ENCODE measurements at regions not wholly inside any gene's neighbourhood (a gene's known extent, or its start where the extent isn't known, plus 50 kb on each side); places are given as distances from the start of the nearest gene placed in this dataset.

- no peak for DNase-seq (ENCODE audit: low read depth, low spot score)
- H3K4me3 ChIP-seq (ENCODE audit: low read depth, low read length), result no peak overlapping the region
- no peak for TF ChIP-seq CTCF (IDR thresholded peaks at IDR 0.05; ENCODE audit: low read depth, low read length)
- in situ Hi-C loops (cut with HindIII; ENCODE audit: low sequenced_read_pairs), result no loop called here
These were observed 106.6 kb upstream of the VASH1 start for GRCh38 chr14:76654573-76655108.

GRCh38 chr14:76655331-76655730 lies 105.9 kb upstream of the VASH1 start:
- DNase-seq (ENCODE audit: low read depth, low spot score), result no peak
- no peak for TF ChIP-seq CTCF (IDR thresholded peaks at IDR 0.05; ENCODE audit: low read depth, low read length)
- in situ Hi-C loops (cut with HindIII; ENCODE audit: low sequenced_read_pairs), result no loop called here
- no peak overlapping the region for H3K4me3 ChIP-seq (ENCODE audit: low read depth, low read length)

- no peak for DNase-seq (ENCODE audit: low read depth, low spot score)
- in situ Hi-C loops (cut with HindIII; ENCODE audit: low sequenced_read_pairs), result no loop called here
- H3K4me3 ChIP-seq (ENCODE audit: low read depth, low read length), result no peak overlapping the region
- TF ChIP-seq CTCF (IDR thresholded peaks at IDR 0.05; ENCODE audit: low read depth, low read length), result no peak
These were observed 104.7 kb upstream of the VASH1 start for GRCh38 chr14:76656592-76656991.

GRCh38 chr14:76657404-76657803 lies 103.9 kb upstream of the VASH1 start:
- DNase-seq (ENCODE audit: low read depth, low spot score), result no peak
- no peak for TF ChIP-seq CTCF (IDR thresholded peaks at IDR 0.05; ENCODE audit: low read depth, low read length)
- no peak overlapping the region for H3K4me3 ChIP-seq (ENCODE audit: low read depth, low read length)
- in situ Hi-C loops (cut with HindIII; ENCODE audit: low sequenced_read_pairs), result no loop called here

GRCh38 chr14:76657846-76658245 lies 103.4 kb upstream of the VASH1 start:
- in situ Hi-C loops (cut with HindIII; ENCODE audit: low sequenced_read_pairs), result no loop called here
- H3K4me3 ChIP-seq (ENCODE audit: low read depth, low read length), result no peak overlapping the region
- TF ChIP-seq CTCF (IDR thresholded peaks at IDR 0.05; ENCODE audit: low read depth, low read length), result no peak

GRCh38 chr14:76662580-76662979 lies 98.7 kb upstream of the VASH1 start:
- in situ Hi-C loops (cut with HindIII; ENCODE audit: low sequenced_read_pairs), result no loop called here
- no peak overlapping the region for H3K4me3 ChIP-seq (ENCODE audit: low read depth, low read length)
- DNase-seq (ENCODE audit: low read depth, low spot score), result no peak
- no peak for TF ChIP-seq CTCF (IDR thresholded peaks at IDR 0.05; ENCODE audit: low read depth, low read length)

More at GRCh38 chr14:76657846-76658245, 103.4 kb upstream of the VASH1 start:
- DNase-seq (ENCODE audit: low read depth, low spot score), result no peak

GRCh38 chr14:76664790-76665189 lies 96.5 kb upstream of the VASH1 start:
- no peak overlapping the region for H3K4me3 ChIP-seq (ENCODE audit: low read depth, low read length)
- DNase-seq (ENCODE audit: low read depth, low spot score), result no peak
- in situ Hi-C loops (cut with HindIII; ENCODE audit: low sequenced_read_pairs), result no loop called here
- no peak for TF ChIP-seq CTCF (IDR thresholded peaks at IDR 0.05; ENCODE audit: low read depth, low read length)
